Naive thymus-derived CD4-positive, alpha-beta T cell (primary cell): ENCODE measurements at regions not wholly inside any gene's neighbourhood (a gene's known extent, or its start where the extent isn't known, plus 50 kb on each side); places are given as distances from the start of the nearest gene placed in this dataset.

Experiments
- ATAC-seq: fragments of 150-1000 bp; cut with Tn5 transposase; 2 replicates; pipeline ENCODE4 v1.10.0; 2021; ENCODE audit warnings: mild to moderate bottlenecking, moderate library complexity
- CTCF ChIA-PET: fragments of 350-600 bp; sonication (Branson Sonifier 250); formaldehyde crosslinking; loops from one replicate; lab custom pipeline; 2021; ENCODE audit warnings: antibody characterized with exemption; lab: Charles Lee
- POLR2A ChIA-PET: fragments of 350-600 bp; sonication (Branson Sonifier 250); formaldehyde crosslinking; loops from one replicate; lab custom pipeline; 2021; ENCODE audit warnings: antibody characterized with exemption, inconsistent platforms; lab: Charles Lee
- DNase-seq, 9 donors: peaks; one replicate each; pipeline versions ENCODE4 v3.0.0 to v3.0.0-alpha.2; 2020 to 2022; ENCODE audit warnings: mixed read lengths in 1 of 9
- H3K27ac ChIP-seq: one replicate; pipeline ENCODE4 v1.7.0; 2013; ENCODE audit warnings: mild to moderate bottlenecking, low read depth, low read length, moderate library complexity
- H3K27me3 ChIP-seq, 2 donors: one replicate each; pipeline ENCODE4 v1.7.0; 2013; ENCODE audit warnings: low read length in 2 of 2, mild to moderate bottlenecking in 2 of 2, moderate library complexity in 2 of 2; ENCODE audit not compliant: control insufficient read depth in 2 of 2, insufficient read depth in 2 of 2
- H3K36me3 ChIP-seq, 3 experiments: 1 replicate in 2 of 3; 2 replicates in 1 of 3; pipeline ENCODE4 v1.7.0; 2013; ENCODE audit warnings: low read length in 3 of 3, mild to moderate bottlenecking in 3 of 3, moderate library complexity in 1 of 3; ENCODE audit not compliant: insufficient read depth in 3 of 3, control insufficient read depth in 2 of 3
- H3K4me1 ChIP-seq, 2 donors: one replicate each; pipeline ENCODE4 v1.7.0; 2013; ENCODE audit warnings: low read length in 2 of 2, mild to moderate bottlenecking in 2 of 2, moderate library complexity in 1 of 2; ENCODE audit not compliant: control insufficient read depth in 2 of 2, insufficient read depth in 2 of 2
- H3K4me3 ChIP-seq: 2 replicates; pipeline ENCODE4 v1.7.0; 2013; ENCODE audit warnings: mild to moderate bottlenecking, low read length
- H3K9me3 ChIP-seq, 3 experiments: 1 replicate in 2 of 3; 2 replicates in 1 of 3; pipeline ENCODE4 v1.7.0; 2013; ENCODE audit warnings: low read length in 3 of 3; ENCODE audit not compliant: control insufficient read depth in 2 of 3
- H3K27ac Mint-ChIP-seq, 9 donors: one replicate each; pipeline ENCODE4 v1.8.0; 2020 to 2022; ENCODE audit warnings: mixed read lengths in 9 of 9, mild to moderate bottlenecking in 8 of 9, moderate library complexity in 5 of 9, inconsistent platforms in 2 of 9
- H3K27me3 Mint-ChIP-seq, 5 donors: one replicate each; pipeline ENCODE4 v1.8.0; 2021 to 2022; ENCODE audit warnings: mixed read lengths in 5 of 5, mild to moderate bottlenecking in 1 of 5
- H3K36me3 Mint-ChIP-seq, 5 donors: one replicate each; pipeline ENCODE4 v1.8.0; 2020 to 2022; ENCODE audit warnings: mixed read lengths in 5 of 5, mild to moderate bottlenecking in 3 of 5, inconsistent platforms in 1 of 5
- H3K4me1 Mint-ChIP-seq, 7 donors: one replicate each; pipeline ENCODE4 v1.8.0; 2020 to 2022; ENCODE audit warnings: mixed read lengths in 7 of 7, mild to moderate bottlenecking in 3 of 7, inconsistent platforms in 1 of 7
- H3K4me3 Mint-ChIP-seq, 10 donors: one replicate each; pipeline ENCODE4 v1.8.0; 2020 to 2022; ENCODE audit warnings: mild to moderate bottlenecking in 10 of 10, mixed read lengths in 10 of 10, moderate library complexity in 6 of 10, inconsistent platforms in 2 of 10
- H3K9me3 Mint-ChIP-seq, 11 donors: one replicate each; pipeline ENCODE4 v1.8.0; 2020 to 2022; ENCODE audit warnings: mixed read lengths in 11 of 11, mild to moderate bottlenecking in 4 of 11, inconsistent platforms in 1 of 11, moderate library complexity in 1 of 11
- intact Hi-C, 2 donors: fragments of 100-400 bp; cut with micrococcal nuclease; formaldehyde crosslinking; loops; one replicate each; pipeline ENCODE4 v1.15.1; 2023

DNA sequence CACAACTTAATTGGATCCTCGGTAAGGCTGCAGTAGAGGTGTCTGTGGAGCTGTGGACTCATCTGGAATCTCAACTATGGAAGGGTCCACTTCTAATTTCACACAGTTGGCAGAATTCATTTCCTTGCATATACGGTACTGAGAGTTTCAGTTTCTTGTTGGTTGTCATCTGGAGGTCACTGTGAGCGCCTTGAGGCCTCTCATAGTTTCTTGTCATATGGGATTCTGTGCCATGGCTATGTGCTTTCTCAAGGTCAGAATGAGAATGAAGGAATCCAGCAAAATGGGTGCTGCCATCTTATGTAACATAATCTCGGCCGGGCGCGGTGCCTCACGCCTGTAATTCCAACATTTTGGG, 298.2 kb downstream of the DOK5 start:
- Histone ChIP-seq H3K9me3 (no peaks in the 10 kb centered on the region), H3K4me3 (no peak overlapping the region), H3K27ac (no peak overlapping the region), H3K27me3 (no peaks in the 10 kb centered on the region), H3K36me3 (no peaks in the 10 kb centered on the region), H3K4me1 (no peaks in the 10 kb centered on the region)
- ATAC-seq (no peak), DNase-seq (no peak)
- intact Hi-C loops = no loop called here
- H3K4me1 Mint-ChIP-seq = no peaks in the 10 kb centered on the region
- H3K27ac Mint-ChIP-seq = no peak overlapping the region
- ChIA-PET POLR2A (no interaction called here), CTCF (no interaction called here)
- H3K4me3 Mint-ChIP-seq = no peak overlapping the region
- no peaks in the 10 kb centered on the region for H3K36me3 Mint-ChIP-seq
- H3K27me3 Mint-ChIP-seq = peaks cover 0 to 35% (median 11%) of the 10 kb centered on the region in 5 donors
- peaks cover 0 to 6% (median 1%) of the 10 kb centered on the region in 11 donors for H3K9me3 Mint-ChIP-seq

DNA sequence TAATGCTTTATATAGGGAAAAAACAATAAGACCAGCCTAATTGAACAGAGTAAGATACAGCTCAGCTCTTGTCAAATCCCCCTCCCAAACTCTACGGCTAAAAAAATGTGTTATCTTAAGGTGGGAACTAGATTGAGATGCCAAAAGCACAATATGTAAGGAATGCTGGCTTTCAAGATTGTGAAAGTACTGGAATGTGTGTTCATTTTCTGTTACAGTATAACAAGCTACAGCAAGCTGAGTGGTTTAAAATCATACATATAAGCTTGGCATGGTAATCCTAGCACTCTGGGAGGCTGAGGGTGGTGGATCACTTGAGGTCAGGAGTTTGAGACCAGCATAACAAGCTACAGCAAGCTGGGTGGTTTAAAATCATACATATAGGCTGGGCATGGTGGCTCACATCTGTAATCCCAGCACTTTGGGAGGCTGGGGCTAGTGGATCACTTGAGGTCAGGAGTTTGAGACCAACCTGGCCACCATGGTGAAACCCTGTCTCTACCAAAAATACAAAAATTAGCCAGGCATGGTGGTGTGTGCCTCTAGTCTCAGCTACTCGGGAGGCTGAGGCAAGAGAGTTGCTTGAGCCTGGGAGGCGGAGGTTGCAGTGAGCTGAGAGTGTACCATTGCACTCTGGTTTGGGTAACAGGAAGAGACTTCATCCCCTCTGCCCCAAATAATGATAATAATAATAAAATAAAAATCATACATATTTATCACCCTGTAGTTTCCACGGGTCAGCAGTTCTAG, 297.7 kb downstream of the DOK5 start:
- intact Hi-C loops = no loop called here
- ChIA-PET CTCF (no interaction called here), POLR2A (interaction anchor here (0.6 kb wide), 1 partner anchor 221 kb away, joined by 3 read pairs; no protein-coding TSS in a partner anchor)
- Mint-ChIP-seq H3K4me1 (no peaks in the 10 kb centered on the region), H3K27me3 (peaks cover 0 to 40% (median 11%) of the 10 kb centered on the region in 5 donors), H3K27ac (no peak overlapping the region), H3K9me3 (peaks cover 0 to 11% (median 1%) of the 10 kb centered on the region in 11 donors), H3K4me3 (no peak overlapping the region), H3K36me3 (no peaks in the 10 kb centered on the region)
- H3K27me3 ChIP-seq = no peaks in the 10 kb centered on the region
- H3K9me3 ChIP-seq = no peaks in the 10 kb centered on the region
- no peak overlapping the region for H3K27ac ChIP-seq
- no peak for ATAC-seq
- H3K36me3 ChIP-seq = no peaks in the 10 kb centered on the region
- DNase-seq = no peak
- H3K4me3 ChIP-seq = no peak overlapping the region
- no peaks in the 10 kb centered on the region for H3K4me1 ChIP-seq

DNA sequence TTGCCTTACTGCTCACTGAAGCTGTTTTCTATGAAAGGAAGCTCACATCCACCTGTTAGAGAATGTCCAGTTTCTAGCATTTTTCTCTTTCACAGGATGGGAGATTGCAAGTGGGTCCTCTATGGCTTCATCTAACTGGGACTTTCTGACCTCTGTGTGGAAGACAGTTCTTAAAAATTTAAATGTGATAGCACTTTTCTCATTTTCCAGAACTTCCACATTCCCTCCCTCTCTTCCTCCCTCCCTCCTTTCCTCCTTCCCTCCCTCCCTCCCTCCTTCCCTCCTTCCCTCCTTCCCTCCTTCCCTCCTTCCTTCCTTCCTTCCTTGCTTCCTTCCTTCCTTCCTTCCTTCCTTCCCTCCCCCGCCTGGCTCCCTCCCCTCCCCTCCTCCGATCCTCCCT, 291.1 kb downstream of the DOK5 start:
- ChIA-PET POLR2A (no interaction called here), CTCF (no interaction called here)
- H3K36me3 Mint-ChIP-seq = no peaks in the 10 kb centered on the region
- Histone ChIP-seq H3K9me3 (no peaks in the 10 kb centered on the region), H3K27ac (no peak overlapping the region), H3K36me3 (no peaks in the 10 kb centered on the region), H3K4me3 (no peak overlapping the region), H3K4me1 (no peaks in the 10 kb centered on the region), H3K27me3 (peaks cover 0 to 3% of the 10 kb centered on the region in 2 donors)
- no peaks in the 10 kb centered on the region for H3K4me1 Mint-ChIP-seq
- H3K4me3 Mint-ChIP-seq = no peak overlapping the region
- H3K9me3 Mint-ChIP-seq = peaks cover 0 to 9% (median 0%) of the 10 kb centered on the region in 11 donors
- no peak overlapping the region for H3K27ac Mint-ChIP-seq
- DNase-seq (no peak), ATAC-seq (no peak)
- peaks cover 0 to 31% (median 4%) of the 10 kb centered on the region in 5 donors for H3K27me3 Mint-ChIP-seq
- intact Hi-C loops = no loop called here

DNA sequence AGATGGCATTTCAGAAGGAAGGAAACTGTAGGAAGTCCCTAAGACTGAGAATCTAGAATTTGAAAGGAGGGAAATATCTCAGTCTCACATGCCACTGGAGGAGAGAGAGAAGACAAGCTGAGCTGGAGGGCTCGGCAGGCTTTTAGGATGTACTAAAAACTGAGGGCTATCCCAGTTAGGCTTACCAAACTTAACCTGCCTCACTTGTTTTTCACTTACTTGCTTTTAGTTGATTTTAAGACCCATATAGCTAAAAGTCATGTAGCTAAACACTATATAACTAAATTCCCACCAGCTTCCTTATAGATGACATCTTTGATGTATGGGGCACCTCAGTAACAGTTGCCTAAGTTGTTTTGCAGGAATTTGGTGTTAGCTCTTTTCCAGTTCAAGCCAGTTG, 288.0 kb downstream of the DOK5 start:
- H3K4me1 Mint-ChIP-seq = no peaks in the 10 kb centered on the region
- intact Hi-C loops = no loop called here
- H3K4me3 ChIP-seq = no peak overlapping the region
- no peak overlapping the region for H3K27ac Mint-ChIP-seq
- H3K4me1 ChIP-seq = no peaks in the 10 kb centered on the region
- no peak for ATAC-seq
- DNase-seq = no peak
- H3K4me3 Mint-ChIP-seq = no peak overlapping the region
- peaks cover 0 to 14% (median 3%) of the 10 kb centered on the region in 5 donors for H3K27me3 Mint-ChIP-seq
- H3K36me3 ChIP-seq = no peaks in the 10 kb centered on the region
- no peak overlapping the region for H3K27ac ChIP-seq
- POLR2A ChIA-PET = no interaction called here
- CTCF ChIA-PET = no interaction called here
- no peaks in the 10 kb centered on the region for H3K36me3 Mint-ChIP-seq
- H3K27me3 ChIP-seq = peaks cover 0 to 3% of the 10 kb centered on the region in 2 donors
- peaks cover 0 to 26% (median 13%) of the 10 kb centered on the region in 11 donors for H3K9me3 Mint-ChIP-seq
- H3K9me3 ChIP-seq = no peaks in the 10 kb centered on the region

DNA sequence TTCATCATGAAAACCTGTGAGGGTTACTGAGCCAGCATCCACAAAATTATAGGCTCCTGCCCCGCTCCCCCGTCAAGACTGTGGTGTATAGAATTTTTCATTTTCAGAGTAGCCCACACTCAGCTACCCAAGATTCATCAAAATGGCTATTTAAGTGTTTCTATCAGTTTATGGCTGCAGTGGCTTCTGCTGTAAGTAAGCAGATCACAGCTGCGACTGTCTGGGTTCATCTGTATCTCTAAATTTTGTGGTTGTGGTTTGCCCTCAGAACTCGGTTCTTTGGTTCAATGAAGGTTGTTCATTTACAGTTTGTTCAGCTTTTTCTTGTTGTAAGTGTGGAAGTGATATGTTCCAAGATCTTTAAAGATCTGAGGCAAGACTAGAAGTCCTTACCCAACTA, 284.2 kb downstream of the DOK5 start:
- CTCF ChIA-PET = no interaction called here
- DNase-seq (no peak), ATAC-seq (no peak)
- no peak overlapping the region for H3K27ac Mint-ChIP-seq
- H3K4me1 Mint-ChIP-seq = no peaks in the 10 kb centered on the region
- H3K36me3 Mint-ChIP-seq = no peaks in the 10 kb centered on the region
- Histone ChIP-seq H3K36me3 (no peaks in the 10 kb centered on the region), H3K4me3 (no peak overlapping the region), H3K9me3 (no peaks in the 10 kb centered on the region), H3K27me3 (no peaks in the 10 kb centered on the region), H3K27ac (no peak overlapping the region), H3K4me1 (no peaks in the 10 kb centered on the region)
- no peak overlapping the region for H3K4me3 Mint-ChIP-seq
- intact Hi-C loops = no loop called here
- H3K27me3 Mint-ChIP-seq = no peaks in the 10 kb centered on the region
- peaks cover 0 to 50% (median 18%) of the 10 kb centered on the region in 11 donors for H3K9me3 Mint-ChIP-seq
- POLR2A ChIA-PET = no interaction called here

DNA sequence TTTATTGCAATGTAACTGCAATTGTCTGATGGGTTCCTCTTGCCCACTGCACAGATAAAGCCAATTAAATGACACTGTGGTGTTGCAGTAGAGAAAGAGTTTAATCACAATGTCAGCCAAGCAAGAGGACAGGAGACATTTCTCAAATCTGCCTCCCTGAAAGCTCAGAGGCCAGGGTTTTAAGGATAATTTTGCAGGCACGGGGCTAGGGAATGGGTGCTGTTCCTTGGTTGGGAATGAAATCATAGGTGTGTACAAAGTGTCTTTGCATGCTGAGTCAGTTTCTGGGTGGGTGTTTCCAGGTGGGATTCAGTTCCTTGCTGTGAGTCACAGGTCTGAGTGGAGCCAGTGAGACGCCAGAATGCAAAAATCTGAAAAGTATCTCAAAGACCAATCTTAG, 271.4 kb downstream of the DOK5 start:
- Histone ChIP-seq H3K4me3 (no peak overlapping the region), H3K4me1 (no peaks in the 10 kb centered on the region), H3K27me3 (no peaks in the 10 kb centered on the region), H3K9me3 (no peaks in the 10 kb centered on the region), H3K36me3 (no peaks in the 10 kb centered on the region), H3K27ac (no peak overlapping the region)
- ChIA-PET CTCF (no interaction called here), POLR2A (no interaction called here)
- peaks cover 0 to 21% (median 14%) of the 10 kb centered on the region in 5 donors for H3K27me3 Mint-ChIP-seq
- no peaks in the 10 kb centered on the region for H3K4me1 Mint-ChIP-seq
- DNase-seq (no peak), ATAC-seq (no peak)
- no peak overlapping the region for H3K4me3 Mint-ChIP-seq
- no peaks in the 10 kb centered on the region for H3K36me3 Mint-ChIP-seq
- H3K27ac Mint-ChIP-seq = no peak overlapping the region
- peaks cover 0 to 18% (median 5%) of the 10 kb centered on the region in 11 donors for H3K9me3 Mint-ChIP-seq
- intact Hi-C loops = no loop called here

DNA sequence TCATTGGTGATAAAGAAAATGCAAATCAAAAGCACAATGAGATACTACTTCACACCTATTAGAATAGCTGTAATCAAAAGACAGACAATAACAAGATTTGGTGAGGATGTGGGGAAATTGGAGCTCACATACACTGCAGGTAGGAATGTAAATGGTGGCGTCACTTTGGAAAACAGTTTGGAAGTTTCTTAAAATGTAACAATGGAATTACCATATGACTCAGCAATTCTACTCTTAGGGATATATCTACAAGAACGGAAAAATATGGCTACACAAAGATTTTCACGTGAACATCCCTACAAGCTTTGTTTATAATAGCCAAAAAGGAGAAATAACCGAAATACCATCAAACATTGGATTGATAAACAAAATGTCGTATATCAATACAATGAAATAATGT, 270.4 kb downstream of the DOK5 start:
- POLR2A ChIA-PET = no interaction called here
- CTCF ChIA-PET = no interaction called here
- peaks cover 0 to 18% (median 5%) of the 10 kb centered on the region in 11 donors for H3K9me3 Mint-ChIP-seq
- H3K36me3 ChIP-seq = no peaks in the 10 kb centered on the region
- H3K27me3 Mint-ChIP-seq = peaks cover 0 to 24% (median 16%) of the 10 kb centered on the region in 5 donors
- intact Hi-C loops = no loop called here
- H3K27me3 ChIP-seq = no peaks in the 10 kb centered on the region
- no peaks in the 10 kb centered on the region for H3K36me3 Mint-ChIP-seq
- DNase-seq = no peak
- H3K4me3 Mint-ChIP-seq = no peak overlapping the region
- no peak overlapping the region for H3K4me3 ChIP-seq
- no peak for ATAC-seq
- no peak overlapping the region for H3K27ac Mint-ChIP-seq
- no peaks in the 10 kb centered on the region for H3K9me3 ChIP-seq
- H3K4me1 ChIP-seq = no peaks in the 10 kb centered on the region
- no peak overlapping the region for H3K27ac ChIP-seq
- H3K4me1 Mint-ChIP-seq = no peaks in the 10 kb centered on the region
